IgD-negative memory B cell (primary cell): ENCODE measurements at regions not wholly inside any gene's neighbourhood (a gene's known extent, or its start where the extent isn't known, plus 50 kb on each side); places are given as distances from the start of the nearest gene placed in this dataset.
"Not testable (repeated sequence)": the region's sequence is repeated elsewhere in the genome, so short reads cannot be mapped to it uniquely, and the experiment has no call there.

Experiments used
- H3K27ac Mint-ChIP-seq, 3 donors: one replicate each; pipeline ENCODE4 v1.8.0; 2020 to 2022; ENCODE audit warnings: mild to moderate bottlenecking in 3 of 3, mixed read lengths in 3 of 3, moderate library complexity in 1 of 3
- H3K27me3 Mint-ChIP-seq: one replicate; pipeline ENCODE4 v1.8.0; 2021; ENCODE audit warnings: mixed read lengths
- H3K36me3 Mint-ChIP-seq: one replicate; pipeline ENCODE4 v1.8.0; 2020; ENCODE audit warnings: mild to moderate bottlenecking, mixed read lengths
- H3K4me1 Mint-ChIP-seq, 3 donors: one replicate each; pipeline ENCODE4 v1.8.0; 2020 to 2022; ENCODE audit warnings: mixed read lengths in 3 of 3, mild to moderate bottlenecking in 1 of 3
- H3K4me3 Mint-ChIP-seq, 4 donors: one replicate each; pipeline ENCODE4 v1.8.0; 2020 to 2022; ENCODE audit warnings: mild to moderate bottlenecking in 4 of 4, mixed read lengths in 4 of 4, moderate library complexity in 3 of 4
- H3K9me3 Mint-ChIP-seq, 3 donors: one replicate each; pipeline ENCODE4 v1.8.0; 2020 to 2021; ENCODE audit warnings: mixed read lengths in 3 of 3, mild to moderate bottlenecking in 1 of 3

GRCh38 chr5:82885627-82886389, 191.4 kb downstream of the TMEM167A start:
- Mint-ChIP-seq H3K9me3 (peaks cover 0 to 1% (median 0%) of the 10 kb centered on the region in 3 donors), H3K4me1 (peaks cover 0 to 1% (median 0%) of the 10 kb centered on the region in 3 donors), H3K27me3 (no peaks in the 10 kb centered on the region), H3K4me3 (no peak overlapping the region), H3K36me3 (no peaks in the 10 kb centered on the region), H3K27ac (peak overlapping the region in 1 of 3 donors; percentile 36)

GRCh38 chr5:82884821-82885471, 192.2 kb downstream of the TMEM167A start:
- H3K4me1 Mint-ChIP-seq = peaks cover 0 to 1% (median 0%) of the 10 kb centered on the region in 3 donors
- no peak overlapping the region for H3K27ac Mint-ChIP-seq
- H3K36me3 Mint-ChIP-seq = no peaks in the 10 kb centered on the region
- no peak overlapping the region for H3K4me3 Mint-ChIP-seq
- H3K27me3 Mint-ChIP-seq = no peaks in the 10 kb centered on the region
- H3K9me3 Mint-ChIP-seq = peaks cover 0 to 5% (median 2%) of the 10 kb centered on the region in 3 donors

- Mint-ChIP-seq H3K27ac (no peak overlapping the region), H3K4me1 (peaks cover 0 to 1% (median 0%) of the 10 kb centered on the region in 3 donors), H3K27me3 (no peaks in the 10 kb centered on the region)
Observed at GRCh38 chr5:82882316-82882715, 194.9 kb downstream of the TMEM167A start.

DNA sequence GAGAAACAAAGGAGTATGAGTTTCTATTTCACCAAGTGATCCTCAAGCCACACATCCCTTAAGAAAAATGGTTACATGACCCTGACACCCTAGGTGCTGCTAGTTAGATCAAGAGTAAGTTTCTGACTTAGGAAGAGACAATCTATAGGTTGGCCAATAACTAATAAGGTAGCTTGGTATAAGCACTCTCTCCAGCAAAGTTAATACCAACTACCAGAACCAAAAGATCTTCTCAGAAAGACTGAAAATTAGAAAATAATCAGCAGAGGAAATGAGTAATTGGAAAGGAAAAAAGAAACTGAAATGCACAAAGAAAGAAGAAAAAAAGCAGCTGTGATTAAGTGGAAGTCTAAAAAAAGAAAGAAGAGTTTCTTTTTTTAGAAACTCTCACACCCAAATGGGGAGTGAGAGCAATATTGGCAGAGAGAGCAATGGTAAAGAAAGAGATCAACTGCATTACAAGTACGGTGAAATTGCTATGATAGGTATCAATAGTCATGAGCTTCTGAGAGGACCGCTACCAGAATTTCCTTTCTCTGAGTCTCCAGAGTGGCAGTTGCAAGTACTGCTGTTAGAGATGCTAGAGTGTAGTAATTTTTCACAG, 195.5 kb downstream of the TMEM167A start:
- Mint-ChIP-seq H3K36me3 (peaks cover 2% of the 10 kb centered on the region), H3K9me3 (peaks cover 7 to 15% (median 7%) of the 10 kb centered on the region in 3 donors), H3K4me1 (peaks cover 0 to 1% (median 0%) of the 10 kb centered on the region in 3 donors), H3K4me3 (no peak overlapping the region), H3K27me3 (no peaks in the 10 kb centered on the region), H3K27ac (no peak overlapping the region)

More at GRCh38 chr5:82882316-82882715, 194.9 kb downstream of the TMEM167A start:
- Mint-ChIP-seq H3K4me3 (no peak overlapping the region), H3K36me3 (peaks cover 2% of the 10 kb centered on the region), H3K9me3 (peaks cover 7 to 9% (median 7%) of the 10 kb centered on the region in 3 donors)

DNA sequence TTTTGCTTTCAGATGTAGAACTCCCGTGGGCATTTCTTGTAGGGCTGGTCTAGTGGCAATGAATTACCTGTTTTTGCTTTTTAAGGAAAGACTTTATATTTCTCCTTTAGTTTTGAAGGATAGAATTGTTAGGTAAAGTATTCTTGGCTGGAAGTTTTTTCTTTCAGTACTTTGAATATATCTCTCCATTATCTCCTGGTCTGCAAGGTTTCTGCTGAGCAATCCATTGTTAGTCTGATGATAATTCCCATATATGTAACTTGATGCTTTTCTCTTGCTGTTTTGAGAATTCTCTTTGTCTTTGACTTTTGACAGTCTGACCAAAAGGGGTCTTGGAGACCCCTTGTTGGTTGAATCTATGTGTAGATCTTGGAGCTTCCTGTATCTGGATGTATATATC, 198.1 kb downstream of the TMEM167A start:
- no peaks in the 10 kb centered on the region for H3K27me3 Mint-ChIP-seq
- peaks cover 2% of the 10 kb centered on the region for H3K36me3 Mint-ChIP-seq
- H3K4me3 Mint-ChIP-seq = no peak overlapping the region
- H3K4me1 Mint-ChIP-seq = no peaks in the 10 kb centered on the region
- no peak overlapping the region for H3K27ac Mint-ChIP-seq
- H3K9me3 Mint-ChIP-seq = peaks cover 7 to 21% (median 7%) of the 10 kb centered on the region in 3 donors

DNA sequence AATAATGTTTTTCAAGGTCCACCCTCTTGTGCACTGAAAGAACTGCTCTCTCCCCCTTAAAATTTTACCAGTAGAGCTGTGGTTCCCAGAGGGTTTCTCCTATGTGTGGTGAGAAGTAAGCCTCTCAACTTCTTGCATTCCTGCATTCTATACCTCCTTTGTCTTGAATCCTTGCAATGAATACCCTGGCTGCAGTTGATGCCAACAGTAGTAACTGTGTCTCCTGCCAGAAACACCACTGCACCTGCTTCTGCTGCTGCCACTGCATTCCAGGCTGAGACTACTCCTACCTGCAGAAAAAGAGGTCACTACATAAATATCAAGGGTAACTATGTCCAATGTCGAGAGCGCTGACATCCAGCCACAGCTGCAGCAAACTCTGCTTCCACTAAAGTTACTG, 203.7 kb downstream of the TMEM167A start:
- H3K4me3 Mint-ChIP-seq = no peak overlapping the region
- H3K36me3 Mint-ChIP-seq = peaks cover 2% of the 10 kb centered on the region
- peaks cover 0 to 14% (median 4%) of the 10 kb centered on the region in 3 donors for H3K9me3 Mint-ChIP-seq
- no peak overlapping the region for H3K27ac Mint-ChIP-seq
- H3K4me1 Mint-ChIP-seq = no peaks in the 10 kb centered on the region
- no peaks in the 10 kb centered on the region for H3K27me3 Mint-ChIP-seq

- peak overlapping the region in 1 of 3 donors; percentile 53 for H3K27ac Mint-ChIP-seq
- H3K27me3 Mint-ChIP-seq, H3K4me1 Mint-ChIP-seq, H3K36me3 Mint-ChIP-seq: not testable (repeated sequence)
- H3K4me3 Mint-ChIP-seq = peak overlapping the region in 1 of 4 donors; percentile 60
- H3K9me3 Mint-ChIP-seq = peaks cover 0 to 14% (median 1%) of the 10 kb centered on the region in 3 donors
Observed at GRCh38 chr5:82872321-82873288, 204.6 kb downstream of the TMEM167A start.

GRCh38 chr5:82865625-82866024, 211.6 kb downstream of the TMEM167A start:
- no peaks in the 10 kb centered on the region for H3K9me3 Mint-ChIP-seq
- no peak overlapping the region for H3K4me3 Mint-ChIP-seq
- no peaks in the 10 kb centered on the region for H3K4me1 Mint-ChIP-seq
- no peaks in the 10 kb centered on the region for H3K36me3 Mint-ChIP-seq
- H3K27me3 Mint-ChIP-seq = no peaks in the 10 kb centered on the region
- H3K27ac Mint-ChIP-seq = no peak overlapping the region

DNA sequence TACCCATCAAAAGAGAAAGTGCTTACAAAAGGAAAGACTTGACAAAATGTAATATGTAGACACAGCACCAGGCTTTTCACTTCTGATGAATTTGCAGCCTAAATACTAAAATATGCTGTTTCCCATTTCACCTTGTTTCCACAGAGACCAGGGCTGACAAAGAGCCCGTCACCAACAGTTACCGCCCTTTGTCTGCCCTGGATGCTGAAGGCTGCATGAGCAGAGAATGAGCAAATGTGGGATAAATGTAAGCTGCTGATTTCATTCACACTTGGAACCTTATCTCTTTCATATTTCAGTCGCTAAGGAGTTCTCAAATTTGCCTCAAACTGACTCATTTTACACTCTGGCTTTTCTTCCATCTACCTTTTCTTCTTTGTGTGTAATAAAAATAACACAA, 213.9 kb downstream of the TMEM167A start:
- no peak overlapping the region for H3K4me3 Mint-ChIP-seq

DNA sequence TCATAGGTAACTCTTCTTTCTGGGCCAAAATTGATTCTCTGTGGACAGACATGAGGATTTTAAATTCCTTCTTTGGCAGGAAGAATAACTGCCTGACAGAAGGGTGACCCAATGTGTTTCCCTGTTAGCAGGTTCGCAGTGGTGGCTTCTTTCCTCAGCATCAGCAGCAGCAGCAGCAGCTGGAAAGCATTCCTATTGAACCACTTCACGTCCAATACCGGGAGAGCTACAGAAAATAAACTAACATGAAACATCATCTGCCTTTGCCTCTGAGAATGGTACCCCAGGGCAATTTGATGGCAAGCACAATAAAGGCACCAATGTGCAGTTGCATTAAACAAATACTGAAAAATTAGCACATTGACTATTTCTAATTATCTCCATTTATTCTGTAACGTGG, 214.5 kb downstream of the TMEM167A start:
- H3K9me3 Mint-ChIP-seq = no peaks in the 10 kb centered on the region
- H3K27me3 Mint-ChIP-seq = no peaks in the 10 kb centered on the region
- H3K4me3 Mint-ChIP-seq = no peak overlapping the region
- H3K36me3 Mint-ChIP-seq = no peaks in the 10 kb centered on the region
- H3K4me1 Mint-ChIP-seq = no peaks in the 10 kb centered on the region
- H3K27ac Mint-ChIP-seq = no peak overlapping the region

More for the DNA sequence above, 213.9 kb downstream of the TMEM167A start:
- Mint-ChIP-seq H3K4me1 (no peaks in the 10 kb centered on the region), H3K9me3 (no peaks in the 10 kb centered on the region), H3K36me3 (no peaks in the 10 kb centered on the region), H3K27ac (no peak overlapping the region), H3K27me3 (no peaks in the 10 kb centered on the region)

GRCh38 chr5:82862261-82862660, 214.9 kb downstream of the TMEM167A start:
- H3K4me1 Mint-ChIP-seq = no peaks in the 10 kb centered on the region
- no peak overlapping the region for H3K4me3 Mint-ChIP-seq
- no peaks in the 10 kb centered on the region for H3K36me3 Mint-ChIP-seq
- no peak overlapping the region for H3K27ac Mint-ChIP-seq
- no peaks in the 10 kb centered on the region for H3K27me3 Mint-ChIP-seq
- no peaks in the 10 kb centered on the region for H3K9me3 Mint-ChIP-seq

GRCh38 chr5:82861701-82862100, 215.5 kb downstream of the TMEM167A start:
- Mint-ChIP-seq H3K4me1 (no peaks in the 10 kb centered on the region), H3K27ac (no peak overlapping the region), H3K27me3 (no peaks in the 10 kb centered on the region), H3K4me3 (no peak overlapping the region), H3K9me3 (no peaks in the 10 kb centered on the region), H3K36me3 (no peaks in the 10 kb centered on the region)

GRCh38 chr5:82859451-82860140, 217.6 kb downstream of the TMEM167A start:
- Mint-ChIP-seq H3K4me1 (no peaks in the 10 kb centered on the region), H3K27me3 (no peaks in the 10 kb centered on the region), H3K27ac (no peak overlapping the region), H3K9me3 (no peaks in the 10 kb centered on the region), H3K4me3 (no peak overlapping the region), H3K36me3 (no peaks in the 10 kb centered on the region)
